Muscle of leg (tissue), 3 donors: ENCODE measurements at regions not wholly inside any gene's neighbourhood (a gene's known extent, or its start where the extent isn't known, plus 50 kb on each side); places are given as distances from the start of the nearest gene placed in this dataset.

ENCODE experiments used
- DNase-seq: peaks from one replicate; pipeline ENCODE4 v3.0.0; 2013
- H3K27ac ChIP-seq: one replicate; pipeline ENCODE4 v1.5.1; 2013; ENCODE audit warnings: mild to moderate bottlenecking, low read length, control low read depth
- H3K27me3 ChIP-seq: one replicate; pipeline ENCODE4 v1.6.1; 2013; ENCODE audit warnings: low read length; ENCODE audit not compliant: control insufficient read depth, insufficient read depth
- H3K36me3 ChIP-seq: one replicate; pipeline ENCODE4 v1.6.1; 2013; ENCODE audit warnings: low read length; ENCODE audit not compliant: control insufficient read depth, insufficient read depth
- H3K4me1 ChIP-seq: one replicate; pipeline ENCODE4 v1.6.1; 2013; ENCODE audit warnings: low read length; ENCODE audit not compliant: control insufficient read depth, insufficient read depth
- H3K4me3 ChIP-seq: one replicate; pipeline ENCODE4 v1.5.1; 2013; ENCODE audit warnings: low read length, control low read depth
- H3K9me3 ChIP-seq: replicated peaks from 2 replicates; pipeline ENCODE4 v1.6.1; 2013; ENCODE audit warnings: low read depth, low read length; ENCODE audit not compliant: control insufficient read depth
- WGBS: methylation state at CpG from one replicate; pipeline ENCODE4 v1.1.5; 2013; ENCODE audit warnings: missing lambda C conversion rate; ENCODE audit not compliant: insufficient coverage; 5-methylcytosine and 5-hydroxymethylcytosine counted together

DNA sequence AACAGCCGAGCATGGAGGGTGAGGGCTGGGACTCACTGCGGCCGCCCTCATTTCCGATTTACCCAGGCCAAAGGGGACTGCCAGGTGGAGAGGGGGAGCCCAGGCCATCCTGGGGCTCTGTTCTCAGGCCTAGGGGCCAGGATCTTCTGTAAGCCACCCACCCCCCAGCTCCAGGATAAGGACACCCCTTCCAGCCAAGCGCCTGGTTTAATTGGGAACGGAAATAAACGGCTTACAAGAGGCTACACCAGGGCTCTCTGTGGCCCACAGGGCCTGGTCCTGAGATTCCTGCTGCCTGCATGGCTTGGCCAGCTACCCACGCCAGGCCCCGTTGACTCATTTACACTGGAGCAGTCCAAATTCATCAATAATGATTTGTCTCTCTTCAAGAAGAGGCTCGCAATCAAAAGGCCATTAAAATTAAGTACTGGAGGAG, 68.1 kb upstream of the TOP1 start:
- H3K36me3 ChIP-seq, result no peaks in the 10 kb centered on the region
- H3K4me1 ChIP-seq, result peaks cover 8% of the 10 kb centered on the region
- no peaks in the 10 kb centered on the region for H3K9me3 ChIP-seq
- 56% methylated on average over 7 of the region's 10 CpGs for WGBS
- no peak overlapping the region for H3K4me3 ChIP-seq
- H3K27ac ChIP-seq, result no peak overlapping the region
- H3K27me3 ChIP-seq, result peaks cover 2% of the 10 kb centered on the region
- DNase-seq, result no peak

- Histone ChIP-seq H3K27me3 (peaks cover 2% of the 10 kb centered on the region), H3K27ac (no peak overlapping the region), H3K9me3 (no peaks in the 10 kb centered on the region), H3K4me3 (no peak overlapping the region), H3K36me3 (no peaks in the 10 kb centered on the region), H3K4me1 (peaks cover 8% of the 10 kb centered on the region)
- WGBS, result 100% methylated on average over 1 of the region's 2 CpGs
- no peak for DNase-seq
These were observed 67.4 kb upstream of the TOP1 start for GRCh38 chr20:40961176-40961575.

- H3K27ac ChIP-seq, result no peak overlapping the region
- H3K4me1 ChIP-seq, result peaks cover 8% of the 10 kb centered on the region
- H3K4me3 ChIP-seq, result no peak overlapping the region
- H3K9me3 ChIP-seq, result no peaks in the 10 kb centered on the region
- no peaks in the 10 kb centered on the region for H3K36me3 ChIP-seq
- WGBS, result 90% methylated on average over 11 of the region's 13 CpGs
- H3K27me3 ChIP-seq, result peaks cover 2% of the 10 kb centered on the region
- DNase-seq, result no peak
These were observed 66.7 kb upstream of the TOP1 start for GRCh38 chr20:40961686-40962640.

GRCh38 chr20:40962733-40963504, 65.7 kb upstream of the TOP1 start:
- WGBS, result 26% methylated on average over 21 of the region's 21 CpGs
- H3K9me3 ChIP-seq, result no peaks in the 10 kb centered on the region

GRCh38 chr20:40963505-40963845, 65.1 kb upstream of the TOP1 start:
- no peak for DNase-seq
- no peak overlapping the region for H3K27ac ChIP-seq
- H3K4me1 ChIP-seq, result peaks cover 8% of the 10 kb centered on the region
- whole genome bisulfite sequencing, result 83% methylated on average over 1 of the region's 7 CpGs
- no peaks in the 10 kb centered on the region for H3K9me3 ChIP-seq
- peaks cover 2% of the 10 kb centered on the region for H3K27me3 ChIP-seq
- H3K36me3 ChIP-seq, result no peaks in the 10 kb centered on the region
- no peak overlapping the region for H3K4me3 ChIP-seq

More at GRCh38 chr20:40962733-40963504, 65.7 kb upstream of the TOP1 start:
- H3K27ac ChIP-seq, result no peak overlapping the region
- DNase-seq, result peak; percentile 73
- no peaks in the 10 kb centered on the region for H3K36me3 ChIP-seq
- H3K27me3 ChIP-seq, result peaks cover 2% of the 10 kb centered on the region
- peaks cover 8% of the 10 kb centered on the region for H3K4me1 ChIP-seq
- no peak overlapping the region for H3K4me3 ChIP-seq

GRCh38 chr20:40965671-40966070, 63.0 kb upstream of the TOP1 start:
- no peaks in the 10 kb centered on the region for H3K36me3 ChIP-seq
- no peak overlapping the region for H3K27ac ChIP-seq
- peaks cover 7% of the 10 kb centered on the region for H3K4me1 ChIP-seq
- H3K9me3 ChIP-seq, result no peaks in the 10 kb centered on the region
- peaks cover 2% of the 10 kb centered on the region for H3K27me3 ChIP-seq
- H3K4me3 ChIP-seq, result no peak overlapping the region
- DNase-seq, result no peak
- WGBS, result 96% methylated on average over 3 of the region's 4 CpGs

DNA sequence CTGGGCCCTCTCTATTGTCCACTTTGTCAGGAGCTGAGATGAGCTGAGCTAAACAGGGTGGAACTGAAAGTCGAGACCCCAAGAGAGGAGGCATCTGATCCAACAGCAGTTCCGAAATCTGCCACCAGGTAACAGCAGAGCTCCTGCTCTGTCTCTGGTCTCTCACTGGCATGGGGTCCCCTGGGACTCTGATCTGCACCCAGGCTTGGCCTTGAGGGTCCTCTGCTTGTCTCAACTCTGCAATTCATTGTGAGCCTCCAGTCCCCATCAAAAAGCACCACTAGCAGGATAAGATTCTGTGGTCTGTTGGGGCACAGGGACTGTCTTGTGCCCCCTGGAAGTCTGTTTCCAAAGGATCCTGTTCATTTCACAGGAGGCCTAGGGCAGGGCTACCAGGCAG, 62.5 kb upstream of the TOP1 start:
- Histone ChIP-seq H3K36me3 (no peaks in the 10 kb centered on the region), H3K4me1 (peaks cover 7% of the 10 kb centered on the region), H3K4me3 (no peak overlapping the region), H3K9me3 (no peaks in the 10 kb centered on the region), H3K27me3 (peaks cover 2% of the 10 kb centered on the region), H3K27ac (no peak overlapping the region)
- 79% methylated on average over 2 of the region's 2 CpGs for WGBS
- DNase-seq, result no peak

- no peaks in the 10 kb centered on the region for H3K9me3 ChIP-seq
- H3K4me3 ChIP-seq, result no peak overlapping the region
- peaks cover 5% of the 10 kb centered on the region for H3K4me1 ChIP-seq
- H3K36me3 ChIP-seq, result no peaks in the 10 kb centered on the region
- 88% methylated on average over 5 of the region's 9 CpGs for WGBS
- H3K27ac ChIP-seq, result no peak overlapping the region
- no peak for DNase-seq
- H3K27me3 ChIP-seq, result peaks cover 2% of the 10 kb centered on the region
These were observed 62.0 kb upstream of the TOP1 start for GRCh38 chr20:40966516-40967185.

DNA sequence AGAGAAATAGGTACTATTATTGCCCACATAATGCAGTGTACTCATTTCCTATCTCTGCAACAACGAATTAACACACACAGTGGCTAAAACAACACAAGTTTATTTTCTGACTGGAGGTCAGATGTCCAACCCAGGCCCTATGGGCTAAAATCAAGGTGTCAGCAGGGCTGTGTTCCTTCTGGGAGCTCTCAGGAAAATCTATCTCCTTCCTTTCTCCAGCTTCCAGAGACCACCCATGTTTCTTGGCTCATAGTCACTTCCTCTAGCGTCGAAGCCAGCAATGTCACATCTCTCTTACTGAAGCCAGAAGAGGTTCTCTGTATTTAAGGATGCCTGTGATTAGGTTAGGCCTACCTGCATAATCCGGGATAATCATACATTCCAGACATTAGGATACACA, 60.9 kb upstream of the TOP1 start:
- WGBS, result no CpG with 5 or more reads among the region's 4 CpGs
- no peak overlapping the region for H3K4me3 ChIP-seq

More for the DNA sequence above, 60.9 kb upstream of the TOP1 start:
- Histone ChIP-seq H3K27me3 (no peaks in the 10 kb centered on the region), H3K27ac (no peak overlapping the region), H3K4me1 (peaks cover 5% of the 10 kb centered on the region), H3K36me3 (no peaks in the 10 kb centered on the region), H3K9me3 (no peaks in the 10 kb centered on the region)
- no peak for DNase-seq
